Omental fat pad (tissue), 3 donors: ENCODE measurements at regions not wholly inside any gene's neighbourhood (a gene's known extent, or its start where the extent isn't known, plus 50 kb on each side); places are given as distances from the start of the nearest gene placed in this dataset.

Experiments used
- ATAC-seq: fragments of 150-250 bp; one replicate; pipeline ENCODE4 v1.9.1; 2016; ENCODE audit warnings: mild to moderate bottlenecking, moderate library complexity; ENCODE audit not compliant: low FRiP score
- DNase-seq: peaks from one replicate; pipeline ENCODE4 v3.0.0-alpha.2; 2019; ENCODE audit warnings: low spot score
- TF ChIP-seq, protein P1 (sequence below), 3 donors: fragments of 450-650 bp; IDR thresholded peaks; one replicate each; pipeline ENCODE4 v1.5.1; 2016 to 2017; ENCODE audit warnings: antibody characterized with exemption in 3 of 3, mild to moderate bottlenecking in 3 of 3, moderate library complexity in 2 of 3

DNA sequence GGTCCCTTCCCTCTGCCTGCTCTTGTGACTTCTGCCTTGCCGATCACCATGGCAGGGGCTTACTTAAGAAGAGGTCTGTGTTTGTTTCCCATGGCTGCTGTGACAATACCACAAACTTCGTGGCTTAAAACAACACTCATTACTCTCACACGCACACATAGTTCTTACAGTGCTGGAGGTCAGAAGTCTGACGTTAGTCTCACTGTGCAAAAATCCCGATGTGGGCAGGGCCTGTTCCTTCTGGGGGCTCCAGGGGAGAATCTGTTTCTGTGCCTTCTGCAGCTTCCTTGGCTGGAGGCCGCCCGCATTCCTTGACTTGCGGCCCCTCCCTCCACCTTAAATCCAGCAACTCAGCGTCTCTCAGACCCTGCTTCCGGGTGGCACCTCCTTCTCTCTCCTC lies 249.2 kb upstream of the GSE1 start:
- no peak for ATAC-seq
- TF ChIP-seq, protein P1, sequence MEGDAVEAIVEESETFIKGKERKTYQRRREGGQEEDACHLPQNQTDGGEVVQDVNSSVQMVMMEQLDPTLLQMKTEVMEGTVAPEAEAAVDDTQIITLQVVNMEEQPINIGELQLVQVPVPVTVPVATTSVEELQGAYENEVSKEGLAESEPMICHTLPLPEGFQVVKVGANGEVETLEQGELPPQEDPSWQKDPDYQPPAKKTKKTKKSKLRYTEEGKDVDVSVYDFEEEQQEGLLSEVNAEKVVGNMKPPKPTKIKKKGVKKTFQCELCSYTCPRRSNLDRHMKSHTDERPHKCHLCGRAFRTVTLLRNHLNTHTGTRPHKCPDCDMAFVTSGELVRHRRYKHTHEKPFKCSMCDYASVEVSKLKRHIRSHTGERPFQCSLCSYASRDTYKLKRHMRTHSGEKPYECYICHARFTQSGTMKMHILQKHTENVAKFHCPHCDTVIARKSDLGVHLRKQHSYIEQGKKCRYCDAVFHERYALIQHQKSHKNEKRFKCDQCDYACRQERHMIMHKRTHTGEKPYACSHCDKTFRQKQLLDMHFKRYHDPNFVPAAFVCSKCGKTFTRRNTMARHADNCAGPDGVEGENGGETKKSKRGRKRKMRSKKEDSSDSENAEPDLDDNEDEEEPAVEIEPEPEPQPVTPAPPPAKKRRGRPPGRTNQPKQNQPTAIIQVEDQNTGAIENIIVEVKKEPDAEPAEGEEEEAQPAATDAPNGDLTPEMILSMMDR (IDR thresholded peaks at IDR 0.05), result no peak
- DNase-seq, result no peak

DNA sequence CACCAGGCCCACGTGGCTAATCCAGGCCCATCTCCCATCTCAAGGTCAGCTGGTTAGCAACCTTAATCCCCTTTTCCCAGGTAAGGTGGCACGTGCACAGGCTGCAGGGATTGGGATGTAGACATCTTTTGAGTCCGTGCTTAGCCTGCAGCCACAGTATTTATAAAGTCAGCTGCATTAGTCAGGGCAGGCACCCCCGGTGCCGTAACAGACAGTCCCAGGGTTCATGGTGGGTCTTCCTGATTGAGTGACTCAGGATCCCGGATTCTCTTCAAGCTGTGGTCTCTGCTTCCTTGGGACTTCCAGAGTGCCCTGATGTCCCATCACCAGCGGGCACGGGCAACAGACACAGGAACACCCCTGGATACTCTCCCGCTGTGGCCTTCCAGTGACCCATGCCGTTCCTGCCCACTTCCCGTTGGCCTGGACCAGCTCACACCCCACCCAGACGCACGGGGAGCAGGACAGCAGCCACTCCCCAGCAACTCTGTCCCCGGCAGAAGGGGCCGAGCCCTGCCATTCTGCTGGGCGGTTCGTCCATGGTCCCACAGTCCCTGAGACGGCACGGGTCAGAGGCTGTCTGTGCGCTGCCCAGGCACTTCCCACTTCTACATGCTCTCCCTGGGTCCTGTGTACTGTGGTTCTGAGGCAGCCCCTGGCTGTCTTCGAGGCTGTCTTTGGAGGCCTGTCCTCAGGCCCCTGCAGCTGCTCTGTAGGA lies 248.6 kb upstream of the GSE1 start:
- no peak for ATAC-seq
- TF ChIP-seq, protein P1 (IDR thresholded peaks at IDR 0.05), result no peak
- no peak for DNase-seq

DNA sequence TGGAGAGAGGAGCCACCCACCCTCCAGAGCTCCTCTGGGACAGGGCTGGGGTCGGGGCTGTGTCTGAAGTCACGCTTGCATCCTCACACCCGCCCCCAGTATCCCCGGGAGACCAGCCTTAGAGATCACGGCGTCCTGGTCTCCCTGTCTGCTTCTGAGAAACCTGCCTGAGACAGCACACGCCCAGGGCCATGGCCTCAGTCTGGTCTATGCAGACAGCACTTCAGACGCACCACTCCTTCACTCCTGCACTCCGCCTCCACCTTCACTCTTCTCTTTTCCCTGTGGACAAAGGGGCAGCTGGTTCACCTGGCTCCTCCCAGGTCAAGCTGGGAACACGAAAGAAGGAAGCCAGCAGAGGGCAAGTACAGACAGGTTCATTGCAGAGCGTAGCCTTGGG lies 248.0 kb upstream of the GSE1 start:
- ATAC-seq (no peak), DNase-seq (no peak)

DNA sequence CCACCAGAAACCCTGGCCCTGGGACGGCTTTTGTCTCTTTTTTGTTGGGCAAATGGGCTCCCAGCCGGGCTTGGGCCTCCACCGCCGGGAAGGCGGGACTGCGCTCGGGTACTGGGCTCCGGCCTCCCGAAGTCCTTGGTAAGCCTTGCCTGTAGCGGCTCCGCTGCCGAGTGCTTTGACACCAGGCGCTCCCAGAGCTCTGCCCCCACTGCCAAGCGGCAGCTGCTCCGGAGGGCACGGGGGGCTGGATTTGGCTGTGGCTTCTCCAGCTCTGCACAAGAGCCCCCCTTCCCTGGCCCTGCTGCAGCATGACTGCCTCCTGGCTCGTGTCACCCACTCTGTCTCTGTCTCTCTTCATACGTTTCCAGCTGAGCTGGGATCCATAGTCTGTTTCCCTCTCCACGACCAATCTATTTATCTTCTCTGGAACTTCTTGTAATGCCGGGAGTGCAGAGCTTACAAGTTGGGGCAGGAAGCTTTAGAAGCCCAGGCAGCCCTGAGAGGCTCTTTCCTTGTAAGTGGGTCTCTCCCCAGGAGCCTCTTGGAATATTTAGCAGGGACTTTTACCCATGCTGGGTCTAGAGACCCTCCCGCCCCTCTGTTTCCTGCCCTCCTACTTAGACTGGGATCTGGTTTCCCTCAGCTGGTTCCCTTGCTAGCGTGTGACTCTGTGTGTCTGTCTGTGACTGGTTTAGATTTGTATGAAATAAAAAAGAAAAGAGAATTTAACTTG lies 246.9 kb upstream of the GSE1 start:
- no peak for ATAC-seq
- DNase-seq, result no peak
- TF ChIP-seq, protein P1 (IDR thresholded peaks at IDR 0.05), result no peak

More for the DNA sequence above, 248.0 kb upstream of the GSE1 start:
- TF ChIP-seq, protein P1 (IDR thresholded peaks at IDR 0.05), result no peak

DNA sequence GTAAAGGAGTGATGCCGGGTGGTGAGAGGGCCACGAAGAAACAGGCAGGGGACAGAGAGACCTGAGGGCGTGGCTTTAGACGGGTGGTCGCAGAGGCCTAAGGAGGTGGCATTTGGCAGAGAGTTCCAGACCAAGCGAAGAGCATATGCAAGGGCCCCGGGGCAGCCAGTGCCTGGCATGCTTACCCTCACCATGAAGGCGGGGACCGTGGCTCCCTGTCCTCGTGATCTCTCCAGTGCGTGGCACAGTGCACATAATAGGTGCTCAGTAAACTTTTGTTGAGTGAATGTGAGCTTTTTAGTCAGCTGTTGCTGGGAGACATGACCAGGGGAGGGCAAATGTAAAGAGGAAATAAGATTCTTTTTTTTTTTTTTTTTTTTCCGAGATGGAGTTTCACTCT lies 245.6 kb upstream of the GSE1 start:
- DNase-seq (no peak), ATAC-seq (no peak)
- TF ChIP-seq, protein P1 (IDR thresholded peaks at IDR 0.05), result no peak

DNA sequence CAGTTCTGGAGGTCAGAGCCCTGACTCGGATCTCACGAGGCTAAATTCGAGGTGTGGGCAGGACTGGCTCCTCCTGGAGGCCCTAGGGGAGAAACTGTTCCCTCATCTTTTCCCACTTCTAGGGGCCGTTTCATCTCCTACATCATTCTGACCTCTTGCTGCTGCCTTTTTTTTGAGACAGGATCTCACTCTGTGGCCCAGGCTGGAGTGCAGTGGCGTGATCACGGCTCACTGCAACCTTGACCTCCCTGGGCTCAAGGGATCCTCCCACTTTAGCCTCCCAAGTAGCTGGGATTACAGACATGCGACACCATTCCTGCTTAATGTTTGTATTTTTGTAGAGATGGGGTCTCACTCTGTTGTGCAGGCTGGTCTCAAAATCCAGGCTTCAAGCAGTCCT lies 244.1 kb upstream of the GSE1 start:
- TF ChIP-seq, protein P1 (IDR thresholded peaks at IDR 0.05), result no peak
- ATAC-seq, result no peak
- DNase-seq, result no peak
